Psoas muscle (tissue), 7 donors: ENCODE measurements at regions not wholly inside any gene's neighbourhood (a gene's known extent, or its start where the extent isn't known, plus 50 kb on each side); places are given as distances from the start of the nearest gene placed in this dataset.

ENCODE experiments used
- ATAC-seq, 4 donors: fragments of 200-7000 bp; cut with Tn5 transposase; one replicate each; pipeline ENCODE4 v1.9.1; 2020; ENCODE audit warnings: moderate library complexity in 3 of 4, mild to moderate bottlenecking in 2 of 4
- DNase-seq, 2 donors: peaks; one replicate each; pipeline ENCODE4 v3.0.0-alpha.2; 2020
- H3K27ac ChIP-seq: fragments of 200-600 bp; one replicate; pipeline ENCODE4 v1.8.0; 2022
- H3K27me3 ChIP-seq, 3 donors: fragments of 200-600 bp in 1 of 3; one replicate each; pipeline versions ENCODE4 v1.6.1 to v1.8.0; 2013 to 2022; ENCODE audit warnings: low read length in 2 of 3, mild to moderate bottlenecking in 2 of 3, moderate library complexity in 1 of 3; ENCODE audit not compliant: insufficient read depth in 3 of 3
- H3K36me3 ChIP-seq, 2 donors: fragments of 200-600 bp in 1 of 2; one replicate each; pipeline versions ENCODE4 v1.6.1 to v1.8.0; 2013 to 2022; ENCODE audit warnings: low read depth in 1 of 2, mild to moderate bottlenecking in 1 of 2, moderate library complexity in 1 of 2; ENCODE audit not compliant: insufficient read depth in 1 of 2
- H3K4me1 ChIP-seq: fragments of 200-600 bp; one replicate; pipeline ENCODE4 v1.8.0; 2022
- H3K4me3 ChIP-seq: fragments of 200-600 bp; one replicate; pipeline ENCODE4 v1.8.0; 2022; ENCODE audit warnings: mild to moderate bottlenecking
- H3K9me3 ChIP-seq: fragments of 200-600 bp; one replicate; pipeline ENCODE4 v1.8.0; 2022
- WGBS, 3 donors: extraction: QIAGEN DNeasy Blood & Tissue Kit; methylation state at CpG; one replicate each; pipeline versions ENCODE4 v1.1.6 to v1.1.7; 2013; 5-methylcytosine and 5-hydroxymethylcytosine counted together
- intact Hi-C, 2 donors: fragments of 100-400 bp; cut with DNase I; formaldehyde crosslinking; loops; one replicate each; pipeline versions ENCODE4 v1.11.0 to v1.14.2; 2022
- TF ChIP-seq, protein P1 (sequence below): fragments of 200-600 bp; IDR thresholded peaks from one replicate; pipeline ENCODE4 v1.8.0; 2022; ENCODE audit warnings: antibody characterized with exemption
- donor health status: healthy with polysubstance abuse.
- donor health status: DM: no; HTN: no; CAD: no; lungs with moderate emphysema.
- donor health status: Bipolar disorder and iron deficiency.
- donor health status: healthy.
- donor health status: DM: yes; HTN: yes; CAD: no.
- donor health status: DM: no; HTN: no; CAD: no.
- donor health status: DM: yes; HTN: yes; CAD: no.

DNA sequence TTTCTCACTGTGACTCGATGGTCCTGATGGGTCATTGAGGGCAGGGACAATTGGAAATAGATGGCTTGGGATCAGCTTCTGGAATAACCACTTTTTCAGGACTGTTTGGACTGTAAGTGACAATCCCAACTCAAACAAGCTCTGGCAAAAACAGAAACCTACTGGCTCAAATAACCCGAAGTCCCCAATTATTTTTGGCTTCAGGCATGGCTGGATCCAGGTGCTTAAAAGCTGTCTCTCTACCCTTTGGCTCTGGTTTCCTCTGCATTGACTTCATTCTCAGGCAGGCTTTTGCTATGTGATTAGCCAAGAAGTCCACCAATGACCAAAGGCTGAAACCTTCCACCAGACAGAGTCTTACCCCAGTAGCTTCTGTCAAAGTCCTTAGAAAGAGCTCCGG lies 92.9 kb upstream of the PRR23E start:
- no peaks in the 10 kb centered on the region for H3K27me3 ChIP-seq
- WGBS, 3 donors, result 80 to 87% (median 85%) methylated on average over 3 of the region's 3 CpGs

DNA sequence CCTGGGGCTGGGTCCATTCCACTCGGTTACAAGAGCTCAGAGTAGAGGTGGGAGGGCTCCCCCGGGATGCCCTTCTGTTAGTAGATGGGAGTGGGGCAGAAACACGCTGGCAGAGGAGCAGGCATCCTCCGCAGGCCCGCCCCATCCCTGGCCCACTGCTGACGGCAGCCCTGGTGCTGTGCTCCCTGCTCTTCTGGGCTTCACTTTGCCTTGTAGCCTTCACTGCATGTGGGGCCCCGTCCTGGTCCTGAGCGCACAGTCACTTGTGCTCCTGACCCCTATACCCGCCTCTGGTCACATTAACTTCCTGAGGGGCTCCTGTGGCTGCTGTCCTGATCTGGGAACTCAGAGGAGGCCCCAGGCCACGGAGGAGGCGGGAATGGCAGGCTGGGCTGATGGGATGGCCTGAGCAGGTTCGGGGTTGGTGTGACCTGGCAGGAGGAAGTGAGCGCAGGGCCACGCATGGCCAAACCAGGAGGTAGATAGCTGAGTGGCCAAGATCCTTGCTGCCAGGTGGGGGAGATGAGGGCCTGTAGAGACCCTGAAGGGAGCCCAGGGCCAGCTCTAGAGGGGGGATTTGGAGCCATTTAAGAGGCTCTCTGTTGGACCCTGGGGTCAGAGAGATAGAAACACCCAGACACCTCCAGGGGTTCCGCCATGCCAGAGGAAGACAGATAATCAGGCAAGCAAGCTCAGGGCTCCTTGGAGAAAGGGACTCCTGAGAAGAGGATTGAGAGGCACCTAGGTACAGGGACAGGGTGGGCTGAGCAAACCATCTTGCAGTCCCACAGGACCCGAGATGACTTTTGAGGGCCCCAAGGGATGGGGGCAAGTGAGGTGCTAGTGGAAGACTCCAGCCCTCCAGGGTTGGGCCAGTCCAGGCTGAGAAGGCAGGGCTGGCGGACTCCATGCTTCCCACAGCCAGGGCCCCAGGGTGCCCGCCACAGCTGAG lies 92.2 kb upstream of the PRR23E start:
- ATAC-seq (no peak), DNase-seq (no peak)
- Histone ChIP-seq H3K27me3 (no peaks in the 10 kb centered on the region), H3K27ac (no peak overlapping the region), H3K9me3 (no peaks in the 10 kb centered on the region), H3K4me3 (no peak overlapping the region), H3K4me1 (no peaks in the 10 kb centered on the region), H3K36me3 (no peaks in the 10 kb centered on the region)
- TF ChIP-seq, protein P1, sequence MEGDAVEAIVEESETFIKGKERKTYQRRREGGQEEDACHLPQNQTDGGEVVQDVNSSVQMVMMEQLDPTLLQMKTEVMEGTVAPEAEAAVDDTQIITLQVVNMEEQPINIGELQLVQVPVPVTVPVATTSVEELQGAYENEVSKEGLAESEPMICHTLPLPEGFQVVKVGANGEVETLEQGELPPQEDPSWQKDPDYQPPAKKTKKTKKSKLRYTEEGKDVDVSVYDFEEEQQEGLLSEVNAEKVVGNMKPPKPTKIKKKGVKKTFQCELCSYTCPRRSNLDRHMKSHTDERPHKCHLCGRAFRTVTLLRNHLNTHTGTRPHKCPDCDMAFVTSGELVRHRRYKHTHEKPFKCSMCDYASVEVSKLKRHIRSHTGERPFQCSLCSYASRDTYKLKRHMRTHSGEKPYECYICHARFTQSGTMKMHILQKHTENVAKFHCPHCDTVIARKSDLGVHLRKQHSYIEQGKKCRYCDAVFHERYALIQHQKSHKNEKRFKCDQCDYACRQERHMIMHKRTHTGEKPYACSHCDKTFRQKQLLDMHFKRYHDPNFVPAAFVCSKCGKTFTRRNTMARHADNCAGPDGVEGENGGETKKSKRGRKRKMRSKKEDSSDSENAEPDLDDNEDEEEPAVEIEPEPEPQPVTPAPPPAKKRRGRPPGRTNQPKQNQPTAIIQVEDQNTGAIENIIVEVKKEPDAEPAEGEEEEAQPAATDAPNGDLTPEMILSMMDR, result no peak
- intact Hi-C loops, result no loop called here
- 75 to 78% (median 76%) methylated on average over 17 to 18 of the region's 18 CpGs for WGBS, 3 donors

More for the DNA sequence above, 92.9 kb upstream of the PRR23E start:
- intact Hi-C loops, result no loop called here
- H3K4me1 ChIP-seq, result no peaks in the 10 kb centered on the region
- no peaks in the 10 kb centered on the region for H3K9me3 ChIP-seq
- H3K36me3 ChIP-seq, result no peaks in the 10 kb centered on the region
- H3K4me3 ChIP-seq, result no peak overlapping the region
- TF ChIP-seq, protein P1, result no peak
- ATAC-seq (no peak), DNase-seq (no peak)
- no peak overlapping the region for H3K27ac ChIP-seq

DNA sequence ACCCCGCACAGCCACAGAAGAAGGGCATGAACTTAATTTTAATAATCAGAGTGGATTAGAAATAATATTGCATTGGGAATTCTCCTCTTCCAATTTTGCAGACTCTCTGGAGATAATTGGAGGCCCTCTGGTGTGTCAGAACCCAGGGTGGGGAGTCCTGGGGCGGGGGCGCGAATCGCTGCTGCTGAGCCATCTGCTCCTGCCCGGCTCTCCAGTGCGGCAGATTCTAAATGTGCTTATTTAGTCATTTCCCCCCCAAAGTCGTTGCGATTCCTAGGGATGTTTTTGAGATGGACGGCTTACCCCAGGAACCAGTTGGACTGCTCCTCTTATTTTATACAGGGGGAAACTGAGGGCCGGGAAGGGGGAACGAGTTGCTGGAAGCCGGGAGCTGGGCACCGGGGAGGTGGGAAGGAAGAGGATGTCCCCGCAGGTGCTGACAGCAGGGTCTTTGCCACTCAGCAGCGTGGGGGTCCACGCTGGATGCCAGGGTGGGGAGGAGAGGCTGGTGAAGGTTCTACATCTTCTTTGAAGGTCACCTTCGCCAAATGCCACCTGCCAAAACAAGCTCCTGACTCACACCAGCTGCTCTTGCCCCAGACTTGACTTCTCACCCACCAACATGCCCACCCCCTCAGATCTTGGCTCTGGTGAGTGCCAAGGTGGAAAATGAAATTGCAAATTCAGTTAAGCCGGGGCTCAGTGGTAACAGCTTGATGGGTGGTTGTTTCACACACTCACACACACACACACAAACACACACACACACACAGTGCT lies 91.3 kb upstream of the PRR23E start:
- intact Hi-C loops, result no loop called here
- TF ChIP-seq, protein P1, result no peak
- WGBS, 3 donors, result 86 to 87% (median 87%) methylated on average over 19 of the region's 19 CpGs

DNA sequence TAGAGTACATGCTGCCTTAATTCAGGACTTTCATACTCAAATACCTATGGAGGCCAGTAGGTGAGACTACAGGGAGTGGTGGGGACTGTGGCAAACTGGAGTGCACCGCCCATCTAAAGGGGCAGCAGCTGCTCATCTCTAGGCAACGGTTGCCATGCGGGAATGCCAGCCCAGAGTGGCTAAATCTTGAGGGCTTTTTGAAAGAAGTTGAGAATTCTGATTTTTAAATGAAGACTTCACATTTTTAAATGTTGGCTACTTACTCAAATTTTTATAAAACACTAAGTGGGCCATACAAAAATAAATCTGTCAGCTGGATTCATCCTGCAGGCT lies 90.8 kb upstream of the PRR23E start:
- no peak overlapping the region for H3K27ac ChIP-seq
- H3K27me3 ChIP-seq, result no peaks in the 10 kb centered on the region
- no peaks in the 10 kb centered on the region for H3K9me3 ChIP-seq
- H3K36me3 ChIP-seq, result no peaks in the 10 kb centered on the region
- TF ChIP-seq, protein P1, result no peak
- intact Hi-C loops, result no loop called here
- ATAC-seq, result no peak
- no peaks in the 10 kb centered on the region for H3K4me1 ChIP-seq
- no peak for DNase-seq
- whole genome bisulfite sequencing, 3 donors, result 83 to 89% (median 88%) methylated on average over 3 of the region's 3 CpGs
- no peak overlapping the region for H3K4me3 ChIP-seq

More for the DNA sequence above, 91.3 kb upstream of the PRR23E start:
- Histone ChIP-seq H3K27me3 (no peaks in the 10 kb centered on the region), H3K9me3 (no peaks in the 10 kb centered on the region), H3K36me3 (no peaks in the 10 kb centered on the region), H3K27ac (no peak overlapping the region), H3K4me1 (no peaks in the 10 kb centered on the region), H3K4me3 (no peak overlapping the region)
- ATAC-seq (no peak), DNase-seq (no peak)
